ENCODE measurements at regions not wholly inside any gene's neighbourhood (a gene's known extent, or its start where the extent isn't known, plus 50 kb on each side); places are given as distances from the start of the nearest gene placed in this dataset.

DNA sequence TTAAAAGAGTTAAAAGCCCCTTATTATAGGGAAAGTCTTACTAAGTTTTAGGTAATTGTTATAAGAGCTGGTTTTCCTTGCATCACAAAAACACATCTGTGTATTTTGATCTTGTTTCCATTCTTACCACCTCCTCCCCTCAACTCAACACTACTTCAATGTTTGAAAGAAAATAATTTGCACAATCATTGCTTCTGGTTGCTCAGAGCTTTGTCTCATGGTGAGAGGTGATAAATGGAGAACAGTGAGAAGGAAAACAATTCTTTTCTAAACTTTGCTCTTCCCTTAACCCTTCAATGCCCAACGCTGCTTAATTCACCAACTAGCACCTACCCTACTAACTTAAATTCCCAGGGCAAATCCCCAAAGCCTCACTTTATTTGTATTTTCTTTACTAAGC is 268.1 kb upstream of the LINC00305 start:
- H3K9me3 ChIP-seq (ENCODE audit: low read length) = no peaks in the 10 kb centered on the region
- DNase-seq (ENCODE audit: low spot score) = no peak
- no peak overlapping the region for H3K4me3 ChIP-seq (ENCODE audit: low read depth, low read length, poor library complexity, severe bottlenecking)
- H3K36me3 ChIP-seq (ENCODE audit: insufficient read depth, low read length) = no peaks in the 10 kb centered on the region
- no peaks in the 10 kb centered on the region for H3K79me2 ChIP-seq (ENCODE audit: insufficient read depth, low read depth, low read length)
- no peaks in the 10 kb centered on the region for H3K9me2 ChIP-seq (ENCODE audit: insufficient read depth, low read length)
- H3K27ac ChIP-seq (ENCODE audit: low read depth, low read length, poor library complexity, severe bottlenecking) = no peak overlapping the region
- TF ChIP-seq EZH2phosphoT487 (IDR thresholded peaks at IDR 0.05; ENCODE audit: borderline replicate concordance, low read depth, low read length) = no peak
- TF ChIP-seq, protein P1, sequence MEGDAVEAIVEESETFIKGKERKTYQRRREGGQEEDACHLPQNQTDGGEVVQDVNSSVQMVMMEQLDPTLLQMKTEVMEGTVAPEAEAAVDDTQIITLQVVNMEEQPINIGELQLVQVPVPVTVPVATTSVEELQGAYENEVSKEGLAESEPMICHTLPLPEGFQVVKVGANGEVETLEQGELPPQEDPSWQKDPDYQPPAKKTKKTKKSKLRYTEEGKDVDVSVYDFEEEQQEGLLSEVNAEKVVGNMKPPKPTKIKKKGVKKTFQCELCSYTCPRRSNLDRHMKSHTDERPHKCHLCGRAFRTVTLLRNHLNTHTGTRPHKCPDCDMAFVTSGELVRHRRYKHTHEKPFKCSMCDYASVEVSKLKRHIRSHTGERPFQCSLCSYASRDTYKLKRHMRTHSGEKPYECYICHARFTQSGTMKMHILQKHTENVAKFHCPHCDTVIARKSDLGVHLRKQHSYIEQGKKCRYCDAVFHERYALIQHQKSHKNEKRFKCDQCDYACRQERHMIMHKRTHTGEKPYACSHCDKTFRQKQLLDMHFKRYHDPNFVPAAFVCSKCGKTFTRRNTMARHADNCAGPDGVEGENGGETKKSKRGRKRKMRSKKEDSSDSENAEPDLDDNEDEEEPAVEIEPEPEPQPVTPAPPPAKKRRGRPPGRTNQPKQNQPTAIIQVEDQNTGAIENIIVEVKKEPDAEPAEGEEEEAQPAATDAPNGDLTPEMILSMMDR (conservative IDR thresholded peaks at IDR 0.05; ENCODE audit: low read length) = no peak
- POLR2A ChIA-PET = no interaction called here
- BruUV-seq (replicated peaks) = no TSS peak
- H3K4me2 ChIP-seq (ENCODE audit: low read length) = no peak overlapping the region
- H3K4me1 ChIP-seq (ENCODE audit: insufficient read depth, low read length, poor library complexity, severe bottlenecking) = no peaks in the 10 kb centered on the region
- no peaks in the 10 kb centered on the region for H4K20me1 ChIP-seq (ENCODE audit: insufficient read depth, low read length)
- intact Hi-C loops (cut with micrococcal nuclease; ENCODE audit: unreplicated experiment) = no loop called here
- no peak overlapping the region for H2AFZ ChIP-seq (ENCODE audit: low read length)
- CTCF ChIA-PET (ENCODE audit: unreplicated experiment) = no interaction called here

DNA sequence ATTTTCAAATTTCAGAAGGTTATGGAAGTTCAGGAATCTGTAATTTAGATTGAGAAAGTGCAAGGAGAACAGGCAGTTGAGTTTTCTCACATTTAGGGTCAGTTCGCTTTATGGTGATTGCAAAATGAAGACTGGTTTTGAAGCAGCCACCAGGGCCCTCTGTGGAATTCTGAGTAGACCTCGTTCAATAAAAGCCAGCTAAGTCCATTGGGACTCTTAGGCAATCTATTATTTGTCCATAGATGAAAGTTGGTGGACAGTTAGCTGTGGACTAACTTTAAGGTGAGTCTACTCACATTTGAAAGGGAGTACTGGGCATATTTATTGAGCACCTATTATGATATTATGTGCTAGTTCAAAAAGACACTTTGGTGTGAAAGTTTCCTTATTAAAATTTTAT is 266.3 kb upstream of the LINC00305 start:
- Histone ChIP-seq H4K20me1 (ENCODE audit: insufficient read depth, low read length) (no peaks in the 10 kb centered on the region), H2AFZ (ENCODE audit: low read length) (no peak overlapping the region), H3K4me2 (ENCODE audit: low read length) (no peak overlapping the region), H3K9me3 (ENCODE audit: low read length) (no peaks in the 10 kb centered on the region), H3K27ac (ENCODE audit: low read depth, low read length, poor library complexity, severe bottlenecking) (no peak overlapping the region), H3K79me2 (ENCODE audit: insufficient read depth, low read depth, low read length) (no peaks in the 10 kb centered on the region), H3K4me3 (ENCODE audit: low read depth, low read length, poor library complexity, severe bottlenecking) (no peak overlapping the region), H3K36me3 (ENCODE audit: insufficient read depth, low read length) (no peaks in the 10 kb centered on the region), H3K9me2 (ENCODE audit: insufficient read depth, low read length) (no peaks in the 10 kb centered on the region), H3K4me1 (ENCODE audit: insufficient read depth, low read length, poor library complexity, severe bottlenecking) (no peaks in the 10 kb centered on the region)
- intact Hi-C loops (cut with micrococcal nuclease; ENCODE audit: unreplicated experiment) = no loop called here
- no TSS peak for BruUV-seq (replicated peaks)
- TF ChIP-seq, protein P1 (conservative IDR thresholded peaks at IDR 0.05; ENCODE audit: low read length) = no peak
- TF ChIP-seq EZH2phosphoT487 (IDR thresholded peaks at IDR 0.05; ENCODE audit: borderline replicate concordance, low read depth, low read length) = no peak
- POLR2A ChIA-PET = no interaction called here
- DNase-seq (ENCODE audit: low spot score) = no peak
- CTCF ChIA-PET (ENCODE audit: unreplicated experiment) = no interaction called here

DNA sequence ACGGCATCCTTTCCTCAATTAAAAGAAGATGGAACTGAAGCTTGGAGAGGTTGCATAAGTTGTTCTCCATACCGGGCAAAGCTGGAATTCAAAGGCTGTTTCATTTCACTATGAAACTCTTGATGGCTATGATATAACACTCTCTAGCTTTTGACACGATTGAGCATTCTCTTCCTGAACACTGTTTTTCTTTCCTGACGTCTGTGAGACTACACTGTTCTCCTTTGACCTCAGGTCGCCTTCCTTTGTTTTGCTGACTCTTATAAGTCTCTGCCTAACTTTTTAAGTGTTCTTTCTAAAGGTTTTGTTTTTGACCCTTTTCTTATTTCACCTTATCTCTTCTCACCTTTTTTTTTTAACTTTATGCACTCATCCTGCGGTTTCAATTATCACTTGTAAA is 261.8 kb upstream of the LINC00305 start:
- Histone ChIP-seq H3K4me3 (ENCODE audit: low read depth, low read length, poor library complexity, severe bottlenecking) (no peak overlapping the region), H3K4me1 (ENCODE audit: insufficient read depth, low read length, poor library complexity, severe bottlenecking) (no peaks in the 10 kb centered on the region), H3K79me2 (ENCODE audit: insufficient read depth, low read depth, low read length) (no peaks in the 10 kb centered on the region), H3K27ac (ENCODE audit: low read depth, low read length, poor library complexity, severe bottlenecking) (no peak overlapping the region), H3K9me2 (ENCODE audit: insufficient read depth, low read length) (no peaks in the 10 kb centered on the region), H2AFZ (ENCODE audit: low read length) (no peak overlapping the region), H3K4me2 (ENCODE audit: low read length) (no peak overlapping the region), H4K20me1 (ENCODE audit: insufficient read depth, low read length) (no peaks in the 10 kb centered on the region), H3K36me3 (ENCODE audit: insufficient read depth, low read length) (no peaks in the 10 kb centered on the region), H3K9me3 (ENCODE audit: low read length) (no peaks in the 10 kb centered on the region)
- POLR2A ChIA-PET = no interaction called here
- CTCF ChIA-PET (ENCODE audit: unreplicated experiment) = interaction anchor here (0.5 kb wide), 1 partner anchor 369 kb away, joined by 3 read pairs; no protein-coding TSS in a partner anchor
- BruUV-seq (replicated peaks) = no TSS peak
- no peak for DNase-seq (ENCODE audit: low spot score)
- intact Hi-C loops (cut with micrococcal nuclease; ENCODE audit: unreplicated experiment) = no loop called here
- TF ChIP-seq, protein P1 (conservative IDR thresholded peaks at IDR 0.05; ENCODE audit: low read length) = no peak
- no peak for TF ChIP-seq EZH2phosphoT487 (IDR thresholded peaks at IDR 0.05; ENCODE audit: borderline replicate concordance, low read depth, low read length)
